DMS 273 treated with DMSO at 0.1 percent for 48 hours (cell line): ENCODE measurements at regions not wholly inside any gene's neighbourhood (a gene's known extent, or its start where the extent isn't known, plus 50 kb on each side); places are given as distances from the start of the nearest gene placed in this dataset.
"Not testable (repeated sequence)": the region's sequence is repeated elsewhere in the genome, so short reads cannot be mapped to it uniquely, and the experiment has no call there.

ENCODE experiments used
- DNase-seq: peaks from one replicate; lab custom pipeline; 2025; lab: John Stamatoyannopoulos, UW

DNA sequence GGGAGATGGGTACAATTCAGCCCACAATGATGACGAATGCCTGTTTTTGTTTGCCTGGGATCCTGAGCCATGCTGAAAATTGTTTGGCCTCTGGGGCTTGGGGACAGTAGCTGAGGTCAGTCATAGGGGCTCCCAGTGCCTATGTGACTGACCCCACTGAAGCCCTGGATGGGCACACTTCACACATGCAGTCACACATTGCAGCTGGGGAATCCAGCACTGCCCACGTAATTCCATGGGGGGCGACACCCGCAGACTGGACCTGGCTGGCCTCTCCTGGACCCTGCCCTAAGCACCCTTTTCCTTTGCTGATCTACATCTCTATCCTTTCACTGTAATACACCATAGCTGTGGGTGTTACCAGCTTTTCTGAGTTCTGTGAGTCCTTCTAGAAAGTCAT lies 295.2 kb upstream of the HS6ST1 start:
- DNase-seq: no peak

DNA sequence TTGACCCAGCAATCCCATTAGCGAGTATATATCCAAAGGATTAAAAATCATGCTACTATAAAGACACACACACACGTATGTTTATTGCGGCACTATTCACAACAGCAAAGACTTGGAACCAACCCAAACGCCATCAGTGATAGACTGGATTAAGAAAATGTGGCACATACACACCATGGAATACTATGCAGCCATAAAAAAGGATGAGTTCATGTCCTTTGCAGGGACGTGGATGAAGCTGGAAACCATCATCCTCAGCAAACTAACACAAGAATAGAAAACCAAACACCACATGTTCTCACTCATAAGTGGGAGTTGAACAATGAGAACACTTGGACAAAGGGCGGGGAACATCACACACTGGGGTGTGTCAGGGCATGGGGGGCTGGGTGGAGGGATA lies 296.2 kb upstream of the HS6ST1 start:
- not testable (repeated sequence) for DNase-seq

GRCh38 chr2:128615571-128615970 lies 296.9 kb upstream of the HS6ST1 start:
- no peak for DNase-seq

DNA sequence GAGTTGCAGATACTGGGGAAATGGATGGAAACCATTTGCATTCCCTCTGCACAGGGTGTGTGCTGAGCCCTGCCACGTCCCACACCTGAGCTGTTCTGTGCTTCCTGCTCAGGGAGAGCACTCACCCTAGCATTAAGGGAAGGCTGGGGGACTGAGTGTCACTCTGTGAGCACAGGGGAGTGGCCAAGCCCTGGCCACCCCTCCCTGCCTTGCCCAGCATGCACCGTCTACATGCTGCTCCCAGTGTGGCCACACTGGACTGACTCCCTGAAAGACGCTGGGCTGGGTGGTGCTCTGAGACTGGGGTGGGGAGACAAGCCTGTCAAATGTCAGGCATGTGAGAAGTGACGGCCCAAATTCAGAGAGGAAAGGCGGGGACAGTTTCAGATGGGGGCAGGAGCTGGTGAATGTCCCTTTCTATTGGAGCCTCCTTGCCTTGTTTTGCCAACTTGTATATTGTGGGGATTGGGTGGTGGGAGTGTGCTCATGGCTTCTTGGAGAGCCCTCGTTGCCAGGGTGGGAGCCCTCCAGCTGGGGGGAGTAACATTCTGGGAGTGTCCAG lies 298.4 kb upstream of the HS6ST1 start:
- DNase-seq: no peak

DNA sequence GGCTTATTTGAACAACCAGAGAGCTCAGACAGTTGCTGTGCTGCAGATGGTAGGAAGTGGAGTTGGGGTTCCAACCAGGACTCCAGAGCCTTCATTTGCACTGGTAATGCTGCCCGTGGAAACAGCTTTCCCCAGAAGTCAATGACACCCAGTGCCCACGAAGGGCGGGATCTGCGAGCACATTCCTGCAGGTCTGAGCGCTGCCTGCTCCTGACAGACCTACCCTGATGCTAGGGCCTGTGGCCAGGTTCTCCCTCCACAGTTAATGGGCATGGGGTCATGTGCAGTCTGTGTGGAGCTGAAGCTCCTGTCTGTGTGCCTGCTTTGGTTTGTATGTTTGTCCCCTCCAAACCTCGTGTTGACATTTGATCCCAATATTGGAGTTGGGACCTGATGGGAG lies 299.0 kb upstream of the HS6ST1 start:
- DNase-seq: no peak

DNA sequence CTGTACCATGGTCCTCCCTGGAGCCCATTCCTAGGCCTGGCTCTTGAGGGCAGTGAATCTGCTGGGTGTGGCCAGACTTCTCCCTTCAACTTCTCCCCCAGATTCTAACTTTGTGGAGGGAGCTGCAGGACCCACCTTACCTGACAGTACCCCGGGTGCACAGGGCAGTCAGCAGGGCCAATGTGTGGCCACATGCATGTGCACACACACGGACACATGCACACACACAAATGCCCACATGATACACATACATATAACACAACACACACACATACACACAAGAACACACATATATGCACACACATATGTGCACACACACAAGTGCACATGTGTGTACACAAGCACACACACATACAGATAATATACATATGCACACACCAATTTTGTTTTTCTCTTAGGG lies 300.0 kb upstream of the HS6ST1 start:
- DNase-seq: no peak

GRCh38 chr2:128619471-128620325 lies 301.0 kb upstream of the HS6ST1 start:
- no peak for DNase-seq

- DNase-seq: no peak
Observed at GRCh38 chr2:128621074-128621473, 302.4 kb upstream of the HS6ST1 start.

DNA sequence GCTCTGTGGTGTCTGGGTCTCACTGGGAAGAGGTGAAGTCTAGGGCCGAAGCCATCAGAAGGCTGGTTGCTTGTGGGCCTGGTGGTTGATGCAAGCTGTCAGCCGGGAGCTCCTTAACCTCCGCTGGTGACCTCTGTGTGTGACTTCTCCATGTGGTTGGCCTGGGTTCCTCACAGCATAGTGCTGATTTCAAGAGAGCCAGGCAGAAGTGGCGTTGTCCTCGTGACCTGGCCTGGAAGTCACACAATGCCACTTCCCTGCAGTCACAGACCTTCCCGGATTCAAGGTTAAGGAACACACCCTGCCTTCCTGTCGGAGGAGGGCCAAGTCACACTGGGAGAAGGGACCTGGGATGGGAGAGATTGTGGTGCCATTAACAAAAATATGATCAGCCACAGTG lies 303.7 kb upstream of the HS6ST1 start:
- DNase-seq: no peak

- no peak for DNase-seq
Observed at GRCh38 chr2:128622955-128623620, 304.4 kb upstream of the HS6ST1 start.

DNA sequence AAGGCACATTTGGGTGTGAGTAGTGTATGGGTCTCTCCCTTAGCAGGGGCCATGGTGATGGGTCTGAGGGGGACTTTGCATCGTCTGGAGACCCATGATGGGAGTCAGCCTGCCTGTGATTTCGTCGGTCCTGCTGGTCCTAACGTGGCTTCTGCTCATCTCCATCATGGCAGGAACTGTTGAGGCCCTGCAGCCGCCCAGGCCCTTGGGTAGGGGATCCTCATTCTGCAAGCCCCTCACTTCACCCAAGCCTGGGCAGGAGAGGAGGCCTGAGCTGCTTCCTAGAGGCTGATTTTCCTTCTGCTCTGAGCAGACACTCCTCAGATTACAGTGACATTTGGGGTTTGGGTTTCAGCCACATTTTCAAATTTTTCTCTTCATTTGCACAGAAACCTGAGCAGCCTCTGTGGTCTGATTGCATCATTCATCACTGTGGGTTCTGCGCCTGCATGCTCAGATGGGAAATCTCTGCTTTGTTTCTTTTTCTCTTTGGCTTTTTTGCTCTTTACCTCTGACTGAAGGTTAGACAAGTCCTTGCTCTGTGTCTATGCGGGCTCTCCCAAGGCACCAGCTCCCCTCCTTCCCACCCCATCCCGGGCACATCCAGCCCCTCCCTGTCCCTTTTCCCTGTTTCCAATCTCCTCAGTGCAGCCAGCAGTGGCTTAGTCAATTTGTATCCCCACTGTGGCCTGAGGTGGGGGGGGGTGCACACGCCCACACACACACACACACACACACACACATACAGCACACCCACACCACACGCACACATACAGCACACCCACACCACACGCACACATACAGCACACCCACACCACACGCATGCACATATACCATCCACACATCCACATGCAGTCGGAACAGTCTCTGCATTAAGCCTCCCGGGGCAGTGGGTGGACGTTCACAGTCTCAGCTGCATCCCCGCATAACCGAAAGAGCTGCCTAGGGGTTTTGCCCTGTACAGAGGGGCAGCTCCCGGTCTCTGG lies 305.4 kb upstream of the HS6ST1 start:
- peak; percentile 22 for DNase-seq

DNA sequence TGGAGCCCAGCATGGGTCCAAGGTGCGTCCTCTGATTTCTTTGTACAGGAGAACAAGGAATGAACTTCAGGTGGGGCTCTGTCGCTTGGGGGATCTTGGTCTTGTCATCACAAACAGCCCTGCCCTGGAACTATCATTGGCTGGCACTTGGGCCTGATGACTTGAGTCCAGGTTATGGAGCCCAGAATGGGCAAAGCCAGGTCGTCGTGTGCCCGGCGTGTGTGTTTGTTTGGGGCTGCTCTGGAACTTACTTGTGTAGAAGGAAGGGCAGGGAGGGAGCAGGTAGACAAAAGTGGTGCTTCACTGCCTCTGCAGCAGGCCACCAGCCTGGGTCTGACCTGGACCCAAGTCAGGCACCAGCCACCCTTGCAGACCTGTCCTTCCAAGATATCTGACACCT lies 306.3 kb upstream of the HS6ST1 start:
- DNase-seq: no peak

- no peak for DNase-seq
Observed at GRCh38 chr2:128625421-128625820, 306.8 kb upstream of the HS6ST1 start.

DNA sequence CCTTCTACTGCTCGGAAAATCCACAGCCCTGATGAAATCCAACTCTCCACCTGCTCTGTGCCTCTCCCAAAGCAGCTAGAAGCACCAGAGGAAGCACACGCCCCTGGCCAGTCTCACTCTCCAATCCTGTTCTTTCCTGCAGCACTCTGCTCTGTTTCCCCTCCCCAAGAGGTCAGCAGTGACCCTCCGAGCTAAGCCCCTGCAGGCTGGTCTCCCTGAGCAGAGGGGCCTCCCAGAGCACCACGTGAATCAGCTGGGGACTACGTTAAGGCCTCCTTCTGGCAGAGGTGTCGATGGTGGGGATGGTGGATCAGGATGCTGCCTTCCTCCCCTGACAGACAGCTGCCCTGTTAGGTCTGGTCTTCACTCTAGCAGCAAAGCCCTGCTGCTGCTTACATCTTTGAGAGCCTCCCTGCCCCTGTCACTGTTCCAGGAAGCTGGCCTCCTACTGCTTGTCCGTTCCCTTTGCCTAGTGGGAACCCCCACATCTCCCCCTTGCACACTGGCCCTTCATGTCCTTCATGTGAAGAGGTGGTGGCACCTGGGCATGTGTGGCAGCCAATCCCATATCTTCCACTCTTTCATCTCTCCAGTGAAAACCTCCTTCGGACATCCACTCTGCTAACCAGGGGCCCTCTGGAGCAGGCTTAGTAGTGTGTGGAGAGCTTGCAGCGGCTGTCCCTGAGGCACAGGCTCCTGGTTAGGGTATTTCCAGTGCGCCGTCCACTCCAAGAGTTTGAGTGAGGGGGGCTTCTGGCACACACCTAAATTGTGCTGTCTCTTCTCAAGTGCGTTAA lies 307.5 kb upstream of the HS6ST1 start:
- DNase-seq: no peak

DNA sequence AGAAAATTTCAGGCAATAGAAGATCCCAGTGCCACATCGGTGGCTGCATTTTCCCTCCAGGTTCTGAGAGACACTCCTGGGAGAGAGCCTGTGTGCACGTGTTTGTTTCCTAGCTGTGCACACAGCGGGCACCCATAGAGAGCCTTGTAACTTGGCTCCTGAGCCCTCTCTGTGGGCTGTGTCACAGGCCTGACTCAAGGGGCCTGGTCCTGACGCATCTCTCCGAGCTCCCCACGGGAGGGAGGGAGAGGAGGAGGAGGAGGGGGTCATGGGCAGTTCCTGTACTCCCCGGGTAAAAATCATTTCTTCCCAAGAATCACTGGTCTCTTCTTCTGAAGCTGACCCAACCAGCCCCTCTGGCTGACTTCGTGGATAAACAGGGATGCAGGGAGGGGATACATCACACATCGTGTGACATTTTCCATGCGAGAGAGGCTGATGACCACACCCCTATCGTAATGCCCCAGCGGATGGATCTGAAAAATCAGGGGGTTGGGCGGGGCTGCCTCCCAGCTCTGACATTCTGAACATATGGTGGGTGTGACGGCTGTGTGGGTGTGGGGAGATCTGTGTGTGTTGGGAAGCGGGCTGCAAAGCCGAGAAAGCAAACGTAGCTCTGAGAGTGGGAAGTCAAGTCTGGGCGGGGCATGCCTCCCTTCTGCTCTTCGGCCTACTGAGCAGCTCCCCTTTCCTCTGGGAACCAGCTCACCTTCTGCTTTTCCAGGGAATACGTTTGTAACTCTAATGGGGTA lies 308.3 kb upstream of the HS6ST1 start:
- DNase-seq: peak; percentile 63

DNA sequence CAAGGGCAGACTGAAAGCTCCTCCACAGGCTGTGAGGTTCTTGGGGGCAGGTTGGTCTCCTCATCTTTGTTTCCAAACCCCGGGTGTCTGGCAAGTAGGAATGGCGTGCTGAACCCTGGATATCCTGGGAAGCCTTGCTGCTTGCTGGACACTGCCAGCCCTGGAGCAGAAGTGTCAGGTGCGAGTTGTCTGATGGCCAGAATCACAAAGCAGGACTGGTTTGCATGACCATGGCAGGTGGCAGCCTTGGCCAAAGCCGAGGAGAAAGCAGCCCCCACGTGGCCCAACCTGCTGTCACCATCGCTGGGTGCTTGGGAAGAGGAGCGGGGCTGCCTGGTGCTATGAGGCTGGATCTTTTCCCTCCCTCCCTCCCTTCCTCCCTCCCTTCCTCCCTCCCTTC lies 309.5 kb upstream of the HS6ST1 start:
- DNase-seq: no peak

DNA sequence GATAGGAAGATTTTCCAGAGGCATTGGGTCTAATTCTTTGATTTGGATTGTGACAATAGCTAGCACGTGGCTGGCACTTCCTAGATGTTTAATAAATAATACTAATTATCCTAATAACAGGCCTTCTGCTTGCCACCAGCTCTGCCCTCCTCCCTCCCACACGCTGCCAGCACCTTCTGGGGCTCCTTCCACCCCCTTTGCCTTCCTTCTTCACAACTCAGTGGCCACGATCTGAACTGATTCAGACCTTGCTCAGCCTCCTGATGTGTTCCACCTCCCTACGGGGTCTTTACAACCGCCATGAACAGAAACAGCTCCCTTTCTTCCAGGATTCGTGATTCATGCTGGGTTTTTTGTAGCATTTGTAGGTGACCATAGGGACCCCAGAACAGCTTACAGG lies 310.3 kb upstream of the HS6ST1 start:
- no peak for DNase-seq

- DNase-seq: no peak
Observed at GRCh38 chr2:128630974-128631697, 312.5 kb upstream of the HS6ST1 start.

DNA sequence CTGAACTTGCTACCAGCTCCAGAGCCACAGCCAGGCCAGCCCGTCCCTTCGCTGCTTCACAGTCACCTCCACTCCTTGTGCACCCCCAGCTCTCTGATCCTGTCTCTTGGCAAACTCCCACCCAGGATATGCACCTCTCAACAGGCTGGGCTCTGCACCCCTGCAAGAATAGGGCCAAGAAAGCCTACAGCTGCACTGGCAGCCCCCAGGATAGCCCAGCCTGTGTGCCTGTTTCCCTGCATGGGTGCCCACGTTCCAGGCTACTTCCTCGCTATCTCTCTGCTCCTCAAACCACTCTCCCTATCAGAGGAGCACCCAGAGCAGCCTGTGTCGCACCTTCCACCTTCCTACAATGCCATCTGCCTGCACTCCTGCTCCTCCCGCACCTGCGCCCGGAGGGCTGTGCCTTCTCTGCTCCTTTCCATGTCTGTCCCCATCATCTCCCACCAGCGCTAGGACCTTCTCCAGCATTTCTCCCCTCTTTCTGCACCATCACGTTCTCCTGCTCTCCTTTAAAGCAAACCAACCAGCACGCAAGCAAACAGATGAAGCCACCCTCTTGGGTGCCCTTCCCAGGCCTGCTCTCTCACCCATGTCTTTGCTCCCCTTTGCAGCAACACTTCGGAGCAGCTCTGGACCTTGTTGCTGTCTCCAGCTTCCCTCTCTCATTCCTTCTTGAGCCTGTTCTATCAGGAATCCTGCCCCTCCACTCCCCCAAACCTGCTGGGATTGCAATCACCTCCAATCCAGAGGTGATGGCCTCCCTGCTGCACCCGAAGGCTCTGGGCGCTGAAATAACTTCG lies 313.2 kb upstream of the HS6ST1 start:
- no peak for DNase-seq
